Upper lobe of right lung (tissue), 1 donor: ENCODE measurements at regions not wholly inside any gene's neighbourhood (a gene's known extent, or its start where the extent isn't known, plus 50 kb on each side); places are given as distances from the start of the nearest gene placed in this dataset.

Source experiments
- ATAC-seq: fragments of 200-7000 bp; cut with Tn5 transposase; one replicate; pipeline ENCODE4 v1.9.1; 2020; ENCODE audit warnings: mild to moderate bottlenecking, moderate library complexity
- DNase-seq: peaks from one replicate; pipeline ENCODE4 v3.0.0-alpha.2; 2020
- H3K27ac ChIP-seq: fragments of 200-600 bp; one replicate; pipeline ENCODE4 v1.8.0; 2022
- H3K27me3 ChIP-seq: fragments of 200-600 bp; one replicate; pipeline ENCODE4 v1.8.0; 2022; ENCODE audit warnings: mild to moderate bottlenecking
- H3K36me3 ChIP-seq: fragments of 200-600 bp; one replicate; pipeline ENCODE4 v1.8.0; 2022
- H3K4me1 ChIP-seq: fragments of 200-600 bp; one replicate; pipeline ENCODE4 v1.8.0; 2022
- H3K4me3 ChIP-seq: fragments of 200-600 bp; one replicate; pipeline ENCODE4 v1.8.0; 2022; ENCODE audit warnings: mild to moderate bottlenecking
- H3K9me3 ChIP-seq: fragments of 200-600 bp; one replicate; pipeline ENCODE4 v1.8.0; 2022
- CTCF ChIP-seq: fragments of 200-600 bp; IDR thresholded peaks from one replicate; pipeline ENCODE4 v1.8.0; 2022; ENCODE audit warnings: antibody characterized with exemption
- intact Hi-C: fragments of 100-400 bp; cut with DNase I; formaldehyde crosslinking; loops from one replicate; pipeline ENCODE4 v1.11.0; 2022
- donor health status: DM: no; HTN: yes; CAD: no; lungs with severe emphysema.

GRCh38 chr4:131044368-131044767 lies 1948.4 kb downstream of the C4orf33 start:
- no peak for TF ChIP-seq CTCF

GRCh38 chr4:131046821-131047220 lies 1950.9 kb downstream of the C4orf33 start:
- DNase-seq: no peak
- Histone ChIP-seq H3K36me3 (no peaks in the 10 kb centered on the region), H3K4me1 (no peaks in the 10 kb centered on the region), H3K27ac (no peak overlapping the region), H3K9me3 (no peaks in the 10 kb centered on the region), H3K27me3 (no peaks in the 10 kb centered on the region), H3K4me3 (no peak overlapping the region)
- intact Hi-C loops: no loop called here
- no peak for TF ChIP-seq CTCF
- no peak for ATAC-seq

More at GRCh38 chr4:131044368-131044767, 1948.4 kb downstream of the C4orf33 start:
- no peak for DNase-seq
- intact Hi-C loops: no loop called here
- Histone ChIP-seq H3K27ac (no peak overlapping the region), H3K36me3 (no peaks in the 10 kb centered on the region), H3K27me3 (no peaks in the 10 kb centered on the region), H3K4me1 (no peaks in the 10 kb centered on the region), H3K9me3 (no peaks in the 10 kb centered on the region), H3K4me3 (no peak overlapping the region)
- ATAC-seq: no peak

GRCh38 chr4:131052646-131053045 lies 1956.7 kb downstream of the C4orf33 start:
- Histone ChIP-seq H3K4me1 (no peaks in the 10 kb centered on the region), H3K9me3 (no peaks in the 10 kb centered on the region), H3K27ac (no peak overlapping the region), H3K4me3 (no peak overlapping the region), H3K36me3 (no peaks in the 10 kb centered on the region), H3K27me3 (no peaks in the 10 kb centered on the region)
- TF ChIP-seq CTCF: no peak
- intact Hi-C loops: no loop called here
- ATAC-seq (no peak), DNase-seq (no peak)

- intact Hi-C loops: no loop called here
- Histone ChIP-seq H3K4me1 (no peaks in the 10 kb centered on the region), H3K27me3 (no peaks in the 10 kb centered on the region), H3K27ac (no peak overlapping the region), H3K9me3 (no peaks in the 10 kb centered on the region), H3K36me3 (no peaks in the 10 kb centered on the region), H3K4me3 (no peak overlapping the region)
- DNase-seq (no peak), ATAC-seq (no peak)
- TF ChIP-seq CTCF: no peak
These were observed 1958.6 kb downstream of the C4orf33 start for GRCh38 chr4:131054489-131055019.

GRCh38 chr4:131061734-131062133 lies 1965.8 kb downstream of the C4orf33 start:
- DNase-seq (no peak), ATAC-seq (no peak)
- H3K27ac ChIP-seq: no peak overlapping the region
- no peaks in the 10 kb centered on the region for H3K27me3 ChIP-seq
- intact Hi-C loops: no loop called here
- H3K9me3 ChIP-seq: peaks cover 14% of the 10 kb centered on the region
- TF ChIP-seq CTCF: no peak
- H3K4me3 ChIP-seq: no peak overlapping the region
- no peaks in the 10 kb centered on the region for H3K36me3 ChIP-seq
- H3K4me1 ChIP-seq: no peaks in the 10 kb centered on the region

- H3K9me3 ChIP-seq: peaks cover 14% of the 10 kb centered on the region
- H3K36me3 ChIP-seq: no peaks in the 10 kb centered on the region
- ATAC-seq (no peak), DNase-seq (no peak)
- H3K27ac ChIP-seq: no peak overlapping the region
- TF ChIP-seq CTCF: no peak
- no peaks in the 10 kb centered on the region for H3K27me3 ChIP-seq
- intact Hi-C loops: no loop called here
- no peaks in the 10 kb centered on the region for H3K4me1 ChIP-seq
- no peak overlapping the region for H3K4me3 ChIP-seq
These were observed 1967.9 kb downstream of the C4orf33 start for GRCh38 chr4:131063878-131064277.
